ENCODE measurements at regions not wholly inside any gene's neighbourhood (a gene's known extent, or its start where the extent isn't known, plus 50 kb on each side); places are given as distances from the start of the nearest gene placed in this dataset.
"Not testable (repeated sequence)": the region's sequence is repeated elsewhere in the genome, so short reads cannot be mapped to it uniquely, and the experiment has no call there.

- no peak for DNase-seq (ENCODE audit: low spot score)
Measured at GRCh38 chr2:4695281-4695861, 992.0 kb downstream of the DCDC2C start.

DNA sequence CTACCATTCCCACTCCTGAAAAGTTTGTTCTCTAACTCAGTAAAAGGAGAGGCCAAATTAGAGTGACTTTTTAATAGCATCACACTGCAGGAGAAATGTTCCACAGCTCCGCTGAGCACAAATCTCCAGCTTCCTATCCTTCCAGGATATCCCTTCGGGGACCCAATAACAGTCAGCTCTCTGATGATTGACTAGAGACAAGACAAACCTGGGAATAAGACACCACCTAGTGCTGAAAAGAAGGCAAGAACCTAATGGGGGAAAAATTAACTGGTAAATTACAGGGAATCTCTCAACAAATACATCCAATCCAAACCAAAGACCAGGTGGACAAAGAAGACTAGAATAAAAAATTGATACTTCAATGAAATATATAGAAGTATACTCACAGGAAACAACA lies 977.1 kb upstream of the SOX11 start:
- DNase-seq (ENCODE audit: low spot score), result no peak

GRCh38 chr2:4718777-4719176 lies 973.4 kb upstream of the SOX11 start:
- DNase-seq (ENCODE audit: low spot score), result no peak

DNA sequence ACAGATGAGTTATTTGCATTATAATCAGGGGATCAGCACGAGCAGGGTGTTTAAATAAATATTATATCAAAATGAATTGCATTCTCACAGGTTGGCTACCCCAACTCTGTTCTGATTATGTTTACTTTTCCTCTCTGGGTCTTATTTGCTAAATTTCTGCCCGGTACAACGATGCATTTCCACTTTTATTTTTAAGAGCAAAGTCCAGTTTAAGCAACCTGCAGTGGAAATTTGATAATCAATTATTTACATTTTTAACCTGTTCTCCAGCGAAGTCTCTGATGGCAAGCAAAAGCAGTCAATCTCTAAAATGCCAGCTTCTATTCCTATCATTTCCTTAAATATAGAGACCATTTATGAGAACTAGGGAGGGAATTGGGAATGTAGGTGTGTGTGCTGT lies 966.6 kb upstream of the SOX11 start:
- no peak for DNase-seq (ENCODE audit: low spot score)

GRCh38 chr2:4732560-4732959 lies 959.6 kb upstream of the SOX11 start:
- DNase-seq (ENCODE audit: low spot score), result no peak

- DNase-seq (ENCODE audit: low spot score), result no peak
Measured at GRCh38 chr2:4745056-4745991, 946.9 kb upstream of the SOX11 start.

GRCh38 chr2:4753721-4754120 lies 938.5 kb upstream of the SOX11 start:
- no peak for DNase-seq (ENCODE audit: low spot score)

DNA sequence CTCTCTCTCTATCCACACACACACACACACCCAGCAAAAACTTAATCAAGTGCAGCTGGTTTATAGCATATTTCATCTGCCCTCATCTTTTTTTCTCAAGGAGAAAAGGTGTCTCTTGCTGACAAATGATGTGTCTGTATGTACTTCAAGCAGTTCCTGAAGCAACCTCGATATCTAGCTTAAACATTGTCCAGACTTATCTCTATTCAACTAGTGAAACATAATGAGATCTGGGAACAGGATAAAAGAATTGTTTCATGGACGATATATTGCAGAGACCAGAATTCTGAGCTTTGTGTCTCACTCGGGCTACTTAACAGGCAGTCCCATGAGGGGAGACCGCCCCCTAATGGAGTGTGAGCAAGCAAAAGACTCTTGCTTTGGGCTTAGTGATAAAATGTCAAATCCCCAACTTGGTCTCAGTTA lies 929.2 kb upstream of the SOX11 start:
- no peak for DNase-seq (ENCODE audit: low spot score)

DNA sequence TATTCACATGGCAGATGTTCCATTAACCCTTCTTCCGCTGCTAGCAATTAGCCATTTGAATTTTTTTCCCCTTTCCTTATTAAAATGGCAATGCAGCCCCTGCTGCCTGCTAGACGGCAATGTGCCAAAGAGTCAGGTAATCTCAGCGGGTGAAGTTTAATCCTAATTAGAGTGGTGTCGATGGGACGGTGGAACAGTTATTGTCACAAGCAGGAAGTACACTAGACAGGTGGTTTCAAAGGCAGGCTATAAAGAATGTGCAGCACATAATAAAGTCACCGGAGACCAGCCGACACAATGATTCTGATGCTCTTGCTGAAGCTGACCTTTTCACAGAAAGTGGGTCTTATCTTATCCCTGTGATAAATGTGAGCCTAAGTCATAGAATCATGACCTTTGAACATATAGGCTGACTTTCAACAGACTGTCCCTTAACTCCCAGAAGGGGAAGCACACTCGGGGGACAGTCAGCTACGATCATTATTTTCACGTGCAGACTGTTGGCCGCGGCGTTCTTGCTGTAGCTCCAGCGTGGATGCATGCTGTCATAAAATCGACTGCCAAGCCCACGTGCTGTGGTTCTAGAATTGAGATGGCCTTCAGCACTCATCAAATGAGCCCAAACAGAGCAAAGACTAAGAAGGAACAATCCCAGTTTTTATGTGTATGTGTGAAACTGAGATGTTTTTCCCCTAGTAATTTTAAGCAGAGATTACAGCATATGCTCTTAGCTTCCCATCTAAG lies 926.2 kb upstream of the SOX11 start:
- no peak for DNase-seq (ENCODE audit: low spot score)

DNA sequence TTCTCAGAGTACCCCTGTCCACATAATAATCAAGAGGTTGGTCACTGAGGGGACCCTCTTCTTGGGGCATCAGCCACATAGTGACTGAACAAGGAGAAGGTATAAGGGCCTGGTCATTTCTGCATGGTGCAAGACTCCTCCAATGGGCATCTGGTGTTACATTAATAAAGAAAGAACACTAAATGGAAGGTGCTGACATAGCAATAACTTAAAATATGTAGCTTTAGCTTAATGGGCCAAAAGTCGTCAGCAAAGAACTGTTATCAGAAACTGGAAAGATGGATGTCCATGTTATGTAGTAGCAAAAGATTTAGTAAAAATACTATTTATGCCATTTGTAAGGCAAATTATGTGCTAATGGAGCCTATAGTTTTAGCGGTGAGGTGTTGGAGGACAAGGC lies 916.5 kb upstream of the SOX11 start:
- DNase-seq (ENCODE audit: low spot score), result no peak

DNA sequence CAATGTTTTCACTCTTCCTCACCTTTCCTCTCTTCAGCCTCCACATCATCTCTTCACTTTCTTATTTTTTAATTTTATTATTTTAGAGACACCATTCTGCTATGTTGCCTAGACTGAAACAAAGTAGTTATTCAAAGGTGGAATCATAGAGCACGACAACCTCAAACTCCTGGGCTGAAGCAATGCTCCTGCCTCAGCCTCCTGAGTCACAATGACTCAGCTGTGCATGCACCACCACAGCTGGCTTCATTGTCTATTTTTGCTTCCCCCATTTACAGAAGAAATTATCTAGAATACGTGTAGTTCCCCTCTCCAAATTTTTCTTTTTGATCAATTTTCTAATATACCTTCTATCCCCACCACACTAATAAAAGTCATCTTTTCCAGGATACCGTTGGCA lies 911.5 kb upstream of the SOX11 start:
- DNase-seq (ENCODE audit: low spot score), result no peak

GRCh38 chr2:4782647-4783046 lies 909.5 kb upstream of the SOX11 start:
- DNase-seq (ENCODE audit: low spot score), result no peak

GRCh38 chr2:4791488-4791887 lies 900.7 kb upstream of the SOX11 start:
- DNase-seq (ENCODE audit: low spot score), result no peak

DNA sequence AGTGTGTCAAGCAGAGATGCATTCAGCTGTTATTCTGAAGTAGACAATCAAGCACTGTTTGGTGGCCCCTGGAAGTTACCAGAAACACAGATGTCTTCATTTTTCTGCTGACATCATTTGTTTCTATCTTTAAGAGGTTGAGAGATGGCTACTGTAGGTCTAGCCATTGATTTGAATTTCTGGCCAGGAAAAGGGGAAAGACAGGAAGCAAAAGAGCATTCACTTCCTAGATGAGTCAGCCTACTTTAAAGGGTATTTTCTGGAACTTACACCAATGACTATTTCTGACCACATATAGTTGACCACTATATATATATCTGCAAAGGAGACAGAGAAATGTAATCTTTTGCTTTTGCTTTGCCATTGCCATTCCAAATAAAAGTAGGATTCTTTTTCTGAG lies 900.1 kb upstream of the SOX11 start:
- DNase-seq (ENCODE audit: low spot score), result no peak

- DNase-seq (ENCODE audit: low spot score), result no peak
Measured at GRCh38 chr2:4803396-4803795, 888.8 kb upstream of the SOX11 start.

- not testable (repeated sequence) for DNase-seq (ENCODE audit: low spot score)
Measured at GRCh38 chr2:4814137-4814536, 878.0 kb upstream of the SOX11 start.

DNA sequence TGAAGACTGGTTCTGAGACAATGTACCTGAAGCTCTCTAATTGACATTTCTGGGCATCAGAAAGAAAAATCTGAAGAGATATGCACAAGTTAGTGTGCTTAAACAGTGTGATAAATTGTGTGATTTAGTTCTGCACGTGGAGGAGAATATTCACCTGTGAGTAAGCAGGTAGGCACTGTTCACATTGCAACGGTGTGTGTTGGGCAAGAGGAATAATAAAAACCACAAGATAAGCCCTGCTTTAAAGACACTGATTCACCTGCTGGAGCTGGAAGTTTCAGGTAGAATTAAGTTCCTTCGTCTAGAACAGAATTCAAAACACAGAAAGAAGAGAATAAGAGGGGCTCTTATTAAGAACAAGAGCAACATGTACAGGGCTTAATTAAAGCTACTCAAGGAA lies 864.3 kb upstream of the SOX11 start:
- no peak for DNase-seq (ENCODE audit: low spot score)

DNA sequence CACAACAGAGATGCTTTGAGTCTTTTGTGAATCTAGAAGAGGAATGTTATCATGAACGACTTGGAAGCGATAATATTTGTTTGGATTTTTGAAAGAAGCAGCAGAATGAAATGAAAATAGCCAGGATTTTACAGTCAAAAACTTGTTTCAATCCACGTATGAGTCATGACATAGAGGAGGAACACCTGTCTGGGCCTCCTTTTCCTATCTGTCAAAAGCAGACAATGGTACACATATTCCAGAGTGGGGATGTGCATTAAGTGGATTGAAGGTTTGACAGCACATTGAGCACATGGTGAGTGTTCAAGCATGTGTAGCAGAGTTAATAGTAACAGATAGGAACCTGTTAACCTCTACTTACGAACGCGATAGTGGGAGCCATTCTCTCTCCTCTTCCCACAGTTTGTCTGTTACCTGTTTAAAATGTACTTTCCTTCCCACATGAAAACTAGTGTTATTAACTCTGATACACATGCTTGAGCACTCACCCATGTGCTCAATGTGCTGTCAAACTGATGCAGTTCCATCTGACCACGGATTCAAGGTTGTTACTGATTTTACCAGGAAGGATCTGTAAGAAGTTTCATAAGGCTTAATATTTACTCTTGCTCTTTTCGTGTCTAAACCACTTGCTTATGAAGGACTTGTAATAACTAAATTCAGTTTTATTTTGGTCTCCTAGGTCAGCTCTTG lies 863.4 kb upstream of the SOX11 start:
- no peak for DNase-seq (ENCODE audit: low spot score)

DNA sequence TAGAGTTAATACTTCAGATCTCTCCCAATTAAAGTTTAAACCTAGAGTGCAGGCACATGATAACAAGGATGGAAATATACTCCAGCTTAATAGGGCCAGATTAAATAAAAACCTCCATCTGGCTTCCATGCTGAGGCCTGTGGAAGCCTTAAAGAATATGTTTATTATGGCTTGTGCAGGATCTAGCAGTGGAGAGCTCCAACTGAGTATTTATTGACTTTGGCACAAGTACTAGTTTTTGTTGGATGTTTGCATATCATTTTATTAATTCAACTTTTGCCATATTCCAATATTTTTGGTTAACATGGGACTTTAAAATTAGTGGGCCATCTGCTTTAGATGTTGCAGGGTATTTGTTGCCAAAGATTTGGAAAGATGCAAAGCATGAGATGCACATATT lies 860.4 kb upstream of the SOX11 start:
- DNase-seq (ENCODE audit: low spot score), result no peak

- DNase-seq (ENCODE audit: low spot score), result no peak
Measured at GRCh38 chr2:4832642-4833041, 859.5 kb upstream of the SOX11 start.

- no peak for DNase-seq (ENCODE audit: low spot score)
Measured at GRCh38 chr2:4838626-4839025, 853.6 kb upstream of the SOX11 start.

DNA sequence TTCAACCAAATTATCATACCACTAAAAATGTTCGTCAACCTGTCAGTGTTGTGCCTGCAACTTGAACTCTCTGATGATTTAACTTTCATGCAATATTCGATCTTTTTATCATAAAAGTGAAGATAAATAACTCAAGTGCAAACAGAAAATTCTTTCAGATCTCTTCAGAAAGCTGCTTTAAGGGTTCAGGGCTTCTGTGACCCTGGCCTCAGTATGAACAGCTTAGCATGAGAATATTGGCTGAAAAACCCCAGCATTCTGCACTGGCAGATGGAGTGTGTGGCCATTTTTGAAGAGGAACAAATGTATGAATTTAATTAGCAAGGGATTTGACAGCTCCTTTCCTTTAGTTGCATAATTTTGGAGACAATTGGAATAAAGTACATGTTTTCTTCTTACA lies 851.4 kb upstream of the SOX11 start:
- no peak for DNase-seq (ENCODE audit: low spot score)
